ENCODE measurements at regions not wholly inside any gene's neighbourhood (a gene's known extent, or its start where the extent isn't known, plus 50 kb on each side); places are given as distances from the start of the nearest gene placed in this dataset.

DNA sequence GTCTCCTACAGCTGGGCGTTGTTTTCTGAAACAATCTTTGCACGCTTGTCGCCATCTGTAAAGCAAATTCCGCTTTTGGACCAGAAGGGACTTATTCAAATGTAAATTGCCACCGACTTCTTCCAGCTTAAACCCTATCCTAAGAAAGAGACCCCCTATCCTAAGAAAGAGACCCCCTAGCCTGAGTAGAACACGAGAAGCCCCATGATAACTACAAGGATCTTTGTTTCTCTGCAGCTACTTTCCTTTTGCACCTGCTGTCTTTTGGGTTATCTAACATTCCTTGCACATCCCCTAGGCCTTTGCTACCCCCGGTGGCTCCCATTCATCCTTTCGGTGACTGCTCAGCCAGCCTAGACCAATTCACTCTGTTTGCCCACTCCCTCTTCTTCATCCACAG is 536.0 kb upstream of the PRKX start:
- in situ Hi-C loops (cut with MboI; ENCODE audit: low sequenced_read_pairs) = no loop called here
- no peak overlapping the region for H4K5ac ChIP-seq (ENCODE audit: low read depth, low read length)
- dilution Hi-C loops (cut with HindIII; ENCODE audit: low sequenced_read_pairs, unreplicated experiment) = no loop called here
- H2AK5ac ChIP-seq (ENCODE audit: low read depth, low read length) = no peak overlapping the region
- H4K91ac ChIP-seq (ENCODE audit: insufficient read depth, low read depth, low read length) = no peak overlapping the region
- H3K56ac ChIP-seq (ENCODE audit: extremely low read depth, insufficient read depth, low read length) = no peak overlapping the region
- H3K9me1 ChIP-seq (ENCODE audit: insufficient read depth, low read length) = no peaks in the 10 kb centered on the region
- no peaks in the 10 kb centered on the region for H3K79me1 ChIP-seq (ENCODE audit: low read depth in 1 of 2, low read length in 2 of 2)
- no peak overlapping the region for H3K4me2 ChIP-seq (ENCODE audit: low read depth, low read length)
- no peaks in the 10 kb centered on the region for H4K20me1 ChIP-seq (ENCODE audit: insufficient read depth, low read length)
- no peak overlapping the region for H2BK15ac ChIP-seq (ENCODE audit: low read depth, low read length)
- H3K4ac ChIP-seq (ENCODE audit: low read depth, low read length) = no peak overlapping the region
- H3K27me3 ChIP-seq (ENCODE audit: control insufficient read depth, insufficient read depth, low read length) = no peaks in the 10 kb centered on the region
- H3K14ac ChIP-seq (replicated peaks; ENCODE audit: low read depth, low read length) = no peak overlapping the region
- no peak overlapping the region for H2AFZ ChIP-seq (replicated peaks; ENCODE audit: low read length, poor library complexity)
- H2BK5ac ChIP-seq (ENCODE audit: low read depth, low read length, poor library complexity, severe bottlenecking) = no peak overlapping the region
- H3K9ac ChIP-seq (ENCODE audit: low read depth, low read length) = no peak overlapping the region
- H3K4me1 ChIP-seq (ENCODE audit: control insufficient read depth, insufficient read depth, low read length) = no peaks in the 10 kb centered on the region
- ChIA-PET POLR2A (ENCODE audit: unreplicated experiment) (no interaction called here), CTCF (no interaction called here)
- ATAC-seq (ENCODE audit: low read depth) (no peak), DNase-seq (no peak)
- no peak overlapping the region for H2BK20ac ChIP-seq (ENCODE audit: low read depth, low read length)
- no peak overlapping the region for H3K23ac ChIP-seq (ENCODE audit: low read depth, low read length)
- BruUV-seq (replicated peaks) = no TSS peak
- H2AK9ac ChIP-seq (replicated peaks; ENCODE audit: low read depth, low read length, poor library complexity) = no peak overlapping the region
- no peaks in the 10 kb centered on the region for H3K36me3 ChIP-seq (ENCODE audit: control insufficient read depth, insufficient read depth, low read length)
- no peak overlapping the region for H3K18ac ChIP-seq (ENCODE audit: low read depth, low read length)
- H3K4me3 ChIP-seq (ENCODE audit: insufficient read depth, low read depth, low read length) = no peak overlapping the region
- no peak overlapping the region for H3K27ac ChIP-seq (ENCODE audit: insufficient read depth, low read length)
- no peak overlapping the region for H4K8ac ChIP-seq (ENCODE audit: low read depth in 2 of 2, low read length in 2 of 2)
- intact Hi-C loops (cut with micrococcal nuclease) = no loop called here
- TF ChIP-seq MAZ (IDR thresholded peaks at IDR 0.05; ENCODE audit: borderline replicate concordance, low read depth, low read length) (no peak), MAFK (IDR thresholded peaks at IDR 0.05; ENCODE audit: low read depth, low read length) (no peak), CEBPB (IDR thresholded peaks at IDR 0.05; ENCODE audit: low read depth, low read length) (no peak), RCOR1 (IDR thresholded peaks at IDR 0.05; ENCODE audit: insufficient replicate concordance, low read length) (no peak), FOS (IDR thresholded peaks at IDR 0.05; ENCODE audit: low read depth, low read length) (no peak), SMC3 (IDR thresholded peaks at IDR 0.05; ENCODE audit: low read depth, low read length) (no peak), POLR2A (IDR thresholded peaks at IDR 0.05; ENCODE audit: low read depth, low read length) (no peak), NFE2L2 (IDR thresholded peaks at IDR 0.05; ENCODE audit: low read depth, low read length) (no peak)
- no peak overlapping the region for H2BK120ac ChIP-seq (ENCODE audit: low read depth, low read length)
- 42% methylated on average over 4 of the region's 8 CpGs; no CpG with 5 or more reads in 1 of the 2 experiments for WGBS, 2 experiments (ENCODE audit: extremely low coverage in 2 of 2, insufficient read length in 1 of 2)
- H3K9me3 ChIP-seq (ENCODE audit: control insufficient read depth, insufficient read depth, low read length) = peaks cover 2% of the 10 kb centered on the region; the same call in 1 of the 2 replicates

All from IMR-90 (cell line).